BJ (cell line): ENCODE measurements at regions not wholly inside any gene's neighbourhood (a gene's known extent, or its start where the extent isn't known, plus 50 kb on each side); places are given as distances from the start of the nearest gene placed in this dataset.

Experiments used
- CTCF ChIA-PET: fragments of 350-600 bp; formaldehyde crosslinking; extraction: SDS; loops from one replicate; lab custom pipeline; 2021; ENCODE audit warnings: antibody characterized with exemption, inconsistent platforms; lab: Yijun Ruan, JAX
- POLR2A ChIA-PET: fragments of 300-600 bp; sonication (Branson Sonifier 250); formaldehyde crosslinking; extraction: SDS; loops from one replicate; lab custom pipeline; 2021; ENCODE audit warnings: antibody characterized with exemption; lab: Charles Lee
- DNase-seq: peaks from one replicate; pipeline ENCODE4 v3.0.0-alpha.2; 2011; ENCODE audit warnings: low read depth
- H3K27me3 ChIP-seq: 2 replicates; pipeline ENCODE4 v1.6.0; 2011; ENCODE audit warnings: low read length; ENCODE audit not compliant: control insufficient read depth, insufficient read depth
- H3K36me3 ChIP-seq: 2 replicates; pipeline ENCODE4 v1.5.1; 2011; ENCODE audit warnings: low read length; ENCODE audit not compliant: control insufficient read depth, insufficient read depth
- H3K4me3 ChIP-seq: 2 replicates; pipeline ENCODE4 v1.5.1; 2011; ENCODE audit warnings: low read depth, mild to moderate bottlenecking, control low read depth, low read length
- TF ChIP-seq, protein P1 (sequence below): IDR thresholded peaks from 2 replicates; pipeline ENCODE4 v1.5.1; 2011; ENCODE audit warnings: low read depth, mild to moderate bottlenecking, control low read depth, inconsistent platforms, low read length, moderate library complexity; ENCODE audit not compliant: insufficient read depth

DNA sequence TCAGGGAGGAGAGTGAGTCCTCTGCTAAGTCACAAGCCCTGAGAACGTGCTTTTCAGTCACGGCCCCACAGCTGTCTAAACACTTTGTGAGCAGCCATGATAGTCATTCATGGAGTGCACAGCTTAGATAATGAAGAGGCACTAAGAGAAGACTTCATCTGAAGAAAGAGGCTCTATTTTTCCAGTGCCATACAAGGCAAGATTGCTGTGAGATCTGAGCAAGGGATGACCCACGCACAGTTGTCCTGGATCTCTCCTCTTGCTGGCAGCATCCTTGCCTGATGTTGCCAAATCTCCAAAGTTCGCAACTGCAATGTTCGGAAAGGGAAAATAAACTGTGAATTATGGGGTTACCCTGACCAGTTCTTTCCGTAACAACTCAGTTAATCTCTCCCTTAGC is 418.7 kb downstream of the MEIS1 start:
- ChIA-PET CTCF (no interaction called here), POLR2A (no interaction called here)
- no peak overlapping the region for H3K4me3 ChIP-seq
- no peaks in the 10 kb centered on the region for H3K27me3 ChIP-seq
- no peaks in the 10 kb centered on the region for H3K36me3 ChIP-seq
- TF ChIP-seq, protein P1, sequence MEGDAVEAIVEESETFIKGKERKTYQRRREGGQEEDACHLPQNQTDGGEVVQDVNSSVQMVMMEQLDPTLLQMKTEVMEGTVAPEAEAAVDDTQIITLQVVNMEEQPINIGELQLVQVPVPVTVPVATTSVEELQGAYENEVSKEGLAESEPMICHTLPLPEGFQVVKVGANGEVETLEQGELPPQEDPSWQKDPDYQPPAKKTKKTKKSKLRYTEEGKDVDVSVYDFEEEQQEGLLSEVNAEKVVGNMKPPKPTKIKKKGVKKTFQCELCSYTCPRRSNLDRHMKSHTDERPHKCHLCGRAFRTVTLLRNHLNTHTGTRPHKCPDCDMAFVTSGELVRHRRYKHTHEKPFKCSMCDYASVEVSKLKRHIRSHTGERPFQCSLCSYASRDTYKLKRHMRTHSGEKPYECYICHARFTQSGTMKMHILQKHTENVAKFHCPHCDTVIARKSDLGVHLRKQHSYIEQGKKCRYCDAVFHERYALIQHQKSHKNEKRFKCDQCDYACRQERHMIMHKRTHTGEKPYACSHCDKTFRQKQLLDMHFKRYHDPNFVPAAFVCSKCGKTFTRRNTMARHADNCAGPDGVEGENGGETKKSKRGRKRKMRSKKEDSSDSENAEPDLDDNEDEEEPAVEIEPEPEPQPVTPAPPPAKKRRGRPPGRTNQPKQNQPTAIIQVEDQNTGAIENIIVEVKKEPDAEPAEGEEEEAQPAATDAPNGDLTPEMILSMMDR: no peak
- DNase-seq: no peak

DNA sequence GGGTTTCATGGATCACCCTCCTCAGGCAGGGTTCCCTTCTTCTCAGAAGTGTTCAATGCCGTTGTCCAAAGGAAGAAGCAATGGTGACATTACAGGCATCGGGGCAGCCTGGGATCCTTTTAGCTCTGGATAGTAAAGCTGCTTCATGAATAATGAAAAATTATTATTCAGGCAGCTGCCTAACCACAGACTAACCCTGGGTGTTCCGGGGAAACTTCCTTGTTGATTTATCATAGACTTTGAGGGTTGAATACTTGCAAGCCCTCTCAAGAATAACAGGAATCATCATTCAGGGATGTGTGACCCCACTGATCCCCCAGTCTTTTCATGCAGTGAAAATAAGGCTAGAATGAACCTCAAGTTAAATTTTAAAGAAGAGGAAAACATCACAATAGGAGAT is 419.4 kb downstream of the MEIS1 start:
- no peaks in the 10 kb centered on the region for H3K36me3 ChIP-seq
- ChIA-PET POLR2A (no interaction called here), CTCF (interaction anchor here (0.8 to 0.9 kb wide), 2 partner anchors 14 to 380 kb away, joined by 3 read pairs; no protein-coding TSS in a partner anchor)
- H3K4me3 ChIP-seq: no peak overlapping the region
- H3K27me3 ChIP-seq: no peaks in the 10 kb centered on the region
- no peak for DNase-seq
- TF ChIP-seq, protein P1: no peak

DNA sequence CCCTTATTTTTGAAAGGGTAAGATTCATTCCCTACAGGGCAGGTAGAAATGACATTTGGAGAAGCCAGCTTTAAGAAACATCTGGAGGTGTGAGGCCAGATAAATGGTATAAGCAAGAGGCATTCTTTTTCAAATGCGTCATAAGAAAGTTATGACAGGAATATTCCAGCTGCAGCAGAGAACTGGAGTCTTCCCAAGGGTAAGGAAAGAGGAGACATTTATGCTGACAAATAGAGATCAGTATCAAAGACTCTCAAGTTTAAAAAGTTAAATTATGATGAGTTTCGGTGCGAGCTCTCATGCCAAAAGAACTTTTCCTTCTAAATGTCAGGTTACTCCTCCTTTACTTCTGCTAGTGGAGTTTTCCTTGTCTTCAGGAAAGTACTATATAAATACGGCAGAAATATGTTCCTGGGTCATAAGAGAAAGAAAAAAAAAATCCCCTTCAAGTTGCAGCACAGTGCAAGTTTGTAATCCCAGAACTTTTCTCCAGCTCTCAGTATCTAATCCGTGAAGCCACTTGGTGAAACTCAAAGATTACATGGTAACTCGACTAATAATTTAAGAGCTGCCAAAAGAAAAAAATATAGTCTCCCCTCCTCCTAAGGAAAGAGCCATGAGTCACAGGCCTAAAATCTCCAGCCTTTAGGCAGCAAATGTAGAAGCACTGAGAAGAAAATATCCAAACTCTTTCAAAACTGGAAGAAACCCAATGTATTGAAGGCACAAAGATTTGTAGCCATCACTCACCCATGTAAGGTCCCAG is 428.1 kb downstream of the MEIS1 start:
- Histone ChIP-seq H3K27me3 (no peaks in the 10 kb centered on the region), H3K4me3 (no peak overlapping the region), H3K36me3 (no peaks in the 10 kb centered on the region)
- POLR2A ChIA-PET: no interaction called here
- no peak for DNase-seq
- CTCF ChIA-PET: interaction anchor here (0.8 kb wide), 1 partner anchor 11 kb away, joined by 3 read pairs; no protein-coding TSS in a partner anchor
- TF ChIP-seq, protein P1: no peak

DNA sequence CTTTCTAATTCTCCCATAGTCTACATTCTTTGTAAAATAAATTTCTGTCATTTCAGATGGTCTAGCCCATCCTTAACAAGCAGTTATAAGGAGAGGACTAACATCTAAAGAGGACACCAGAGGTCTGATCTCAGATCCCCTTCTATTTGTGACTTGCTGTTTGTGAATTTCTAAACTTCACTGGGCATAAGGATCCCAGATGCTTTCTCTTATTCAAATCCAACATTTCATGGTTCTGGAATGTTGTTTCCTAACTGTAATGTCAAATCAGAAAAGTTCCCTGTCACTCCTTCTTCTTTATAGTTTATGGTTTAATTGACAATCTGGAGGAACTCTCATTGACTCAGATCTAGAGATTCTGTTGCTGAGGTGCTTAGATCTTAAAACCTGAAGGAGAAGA is 430.2 kb downstream of the MEIS1 start:
- DNase-seq: no peak
- CTCF ChIA-PET: no interaction called here
- POLR2A ChIA-PET: no interaction called here
- no peak overlapping the region for H3K4me3 ChIP-seq
- H3K27me3 ChIP-seq: no peaks in the 10 kb centered on the region
- TF ChIP-seq, protein P1: no peak
- no peaks in the 10 kb centered on the region for H3K36me3 ChIP-seq

DNA sequence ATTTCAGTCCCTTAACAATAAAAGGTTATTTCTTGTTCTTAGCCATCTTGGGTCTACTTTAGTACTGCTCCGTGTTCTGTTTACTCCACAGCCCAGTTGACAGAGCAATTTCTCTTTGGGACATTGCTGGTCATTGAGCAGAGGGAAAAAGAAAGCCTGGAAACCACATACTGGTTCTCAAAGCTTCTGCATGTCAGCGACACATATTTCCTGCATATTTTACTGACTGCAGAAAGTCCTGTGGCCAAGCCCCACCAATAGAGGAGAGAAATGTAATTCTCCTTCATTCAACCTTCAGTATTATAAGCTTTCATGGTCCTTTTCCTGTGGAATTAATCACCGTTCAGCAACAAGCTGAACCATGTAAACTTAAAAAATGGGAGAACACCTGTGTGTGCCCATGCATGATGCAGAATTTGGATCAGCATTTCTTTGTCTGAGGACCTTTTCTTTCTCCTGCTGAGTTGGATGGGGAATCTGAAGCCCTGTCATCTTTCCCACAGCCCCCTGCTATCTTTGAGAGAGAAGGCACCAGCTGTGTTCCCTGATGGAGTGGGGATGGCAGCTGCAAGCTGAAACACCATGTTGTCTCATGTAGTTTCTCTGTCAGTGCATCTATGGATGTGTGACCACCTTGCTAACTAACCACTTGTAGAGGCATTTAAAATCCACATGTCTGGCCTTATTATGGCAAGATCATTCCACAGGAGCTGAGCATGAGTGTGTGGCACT is 431.6 kb downstream of the MEIS1 start:
- no peaks in the 10 kb centered on the region for H3K27me3 ChIP-seq
- ChIA-PET CTCF (interaction anchor here (0.8 to 1.1 kb wide), 2 partner anchors 21 to 368 kb away, joined by 3 to 4 read pairs; no protein-coding TSS in a partner anchor), POLR2A (no interaction called here)
- H3K36me3 ChIP-seq: no peaks in the 10 kb centered on the region
- no peak for DNase-seq
- no peak overlapping the region for H3K4me3 ChIP-seq
- TF ChIP-seq, protein P1: no peak
